ENCODE measurements at regions not wholly inside any gene's neighbourhood (a gene's known extent, or its start where the extent isn't known, plus 50 kb on each side); places are given as distances from the start of the nearest gene placed in this dataset.

DNA sequence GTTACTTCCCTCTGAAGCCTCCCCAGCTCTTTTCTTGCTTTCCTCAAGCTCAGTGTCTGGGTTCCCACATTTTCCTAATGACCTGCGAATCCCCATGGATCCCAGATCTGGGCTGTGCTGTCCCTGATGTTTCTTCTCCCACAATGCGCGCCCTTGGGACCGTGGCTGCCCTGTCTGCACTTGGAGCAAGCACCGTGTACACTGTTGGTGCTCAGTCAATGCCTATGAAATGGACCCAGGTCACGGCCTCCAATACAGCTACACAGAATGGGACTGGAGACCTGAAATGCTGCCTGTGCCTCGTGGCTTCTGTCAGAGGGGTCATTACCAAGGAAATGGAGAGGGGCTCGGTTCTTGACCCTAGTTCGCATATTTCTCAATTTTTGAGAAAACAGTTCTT, 160.1 kb upstream of the SOX1 start:
- Histone ChIP-seq H3K27ac (ENCODE audit: low read depth in 1 of 2, low read length in 1 of 2) (no peak overlapping the region), H3K27me3 (ENCODE audit: control insufficient read depth in 3 of 3, insufficient read depth in 3 of 3, low read length in 2 of 3) (peaks cover 0 to 8% (median 2%) of the 10 kb centered on the region in 3 donors), H3K4me1 (ENCODE audit: control insufficient read depth in 5 of 5, insufficient read depth in 5 of 5, low read length in 5 of 5) (no peaks in the 10 kb centered on the region), H3K4me3 (no peak overlapping the region), H3K9ac (ENCODE audit: insufficient read depth in 1 of 2, low read length in 2 of 2) (no peak overlapping the region), H3K36me3 (ENCODE audit: control insufficient read depth in 4 of 4, insufficient read depth in 4 of 4, low read length in 4 of 4) (no peaks in the 10 kb centered on the region), H3K9me3 (ENCODE audit: control insufficient read depth in 4 of 4, insufficient read depth in 3 of 4, low read length in 3 of 4) (no peaks in the 10 kb centered on the region)
- DNase-seq = no peak
- no peak for ATAC-seq (ENCODE audit: insufficient read depth, low FRiP score)
- TF ChIP-seq, protein P1, sequence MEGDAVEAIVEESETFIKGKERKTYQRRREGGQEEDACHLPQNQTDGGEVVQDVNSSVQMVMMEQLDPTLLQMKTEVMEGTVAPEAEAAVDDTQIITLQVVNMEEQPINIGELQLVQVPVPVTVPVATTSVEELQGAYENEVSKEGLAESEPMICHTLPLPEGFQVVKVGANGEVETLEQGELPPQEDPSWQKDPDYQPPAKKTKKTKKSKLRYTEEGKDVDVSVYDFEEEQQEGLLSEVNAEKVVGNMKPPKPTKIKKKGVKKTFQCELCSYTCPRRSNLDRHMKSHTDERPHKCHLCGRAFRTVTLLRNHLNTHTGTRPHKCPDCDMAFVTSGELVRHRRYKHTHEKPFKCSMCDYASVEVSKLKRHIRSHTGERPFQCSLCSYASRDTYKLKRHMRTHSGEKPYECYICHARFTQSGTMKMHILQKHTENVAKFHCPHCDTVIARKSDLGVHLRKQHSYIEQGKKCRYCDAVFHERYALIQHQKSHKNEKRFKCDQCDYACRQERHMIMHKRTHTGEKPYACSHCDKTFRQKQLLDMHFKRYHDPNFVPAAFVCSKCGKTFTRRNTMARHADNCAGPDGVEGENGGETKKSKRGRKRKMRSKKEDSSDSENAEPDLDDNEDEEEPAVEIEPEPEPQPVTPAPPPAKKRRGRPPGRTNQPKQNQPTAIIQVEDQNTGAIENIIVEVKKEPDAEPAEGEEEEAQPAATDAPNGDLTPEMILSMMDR (IDR thresholded peaks at IDR 0.05; ENCODE audit: control extremely low read depth, extremely low read depth) = no peak
- 89 to 91% methylated on average over 9 of the region's 9 CpGs for WGBS, 2 donors

DNA sequence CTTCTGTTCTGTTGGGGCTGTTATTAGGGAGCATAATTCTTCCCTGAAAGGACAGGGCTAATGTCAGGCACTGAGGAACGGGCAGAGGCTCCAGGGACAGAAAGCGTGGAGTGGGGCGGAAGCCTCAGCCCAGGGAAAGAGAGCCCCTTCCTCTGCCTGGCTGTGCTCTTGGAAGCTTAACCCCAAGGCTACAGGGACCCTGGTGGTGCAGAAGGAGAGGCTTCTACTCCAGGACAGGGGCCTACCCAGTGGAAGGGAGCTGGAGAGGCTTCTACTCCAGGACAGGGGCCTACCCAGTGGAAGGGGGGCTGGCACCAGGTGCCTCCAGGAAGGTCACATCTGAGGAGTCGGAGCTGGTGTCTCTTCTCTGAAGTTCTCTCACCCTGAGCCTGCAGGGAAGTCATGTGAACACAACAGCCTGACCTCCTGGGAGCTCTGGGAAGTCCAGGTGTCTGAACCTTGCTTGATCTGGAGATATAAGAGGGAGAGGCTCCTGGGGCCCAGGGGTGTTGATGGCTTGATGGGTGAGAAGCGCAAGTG, 159.5 kb upstream of the SOX1 start:
- ATAC-seq (ENCODE audit: insufficient read depth, low FRiP score) (no peak), DNase-seq (no peak)
- Histone ChIP-seq H3K9ac (ENCODE audit: insufficient read depth in 1 of 2, low read length in 2 of 2) (no peak overlapping the region), H3K36me3 (ENCODE audit: control insufficient read depth in 4 of 4, insufficient read depth in 4 of 4, low read length in 4 of 4) (no peaks in the 10 kb centered on the region), H3K4me3 (no peak overlapping the region), H3K27me3 (ENCODE audit: control insufficient read depth in 3 of 3, insufficient read depth in 3 of 3, low read length in 2 of 3) (peaks cover 0 to 8% (median 2%) of the 10 kb centered on the region in 3 donors), H3K9me3 (ENCODE audit: control insufficient read depth in 4 of 4, insufficient read depth in 3 of 4, low read length in 3 of 4) (no peaks in the 10 kb centered on the region), H3K27ac (ENCODE audit: low read depth in 1 of 2, low read length in 1 of 2) (no peak overlapping the region), H3K4me1 (ENCODE audit: control insufficient read depth in 5 of 5, insufficient read depth in 5 of 5, low read length in 5 of 5) (no peaks in the 10 kb centered on the region)
- TF ChIP-seq, protein P1 (IDR thresholded peaks at IDR 0.05; ENCODE audit: control extremely low read depth, extremely low read depth) = no peak
- 88 to 89% methylated on average over 5 of the region's 5 CpGs for WGBS, 2 donors

DNA sequence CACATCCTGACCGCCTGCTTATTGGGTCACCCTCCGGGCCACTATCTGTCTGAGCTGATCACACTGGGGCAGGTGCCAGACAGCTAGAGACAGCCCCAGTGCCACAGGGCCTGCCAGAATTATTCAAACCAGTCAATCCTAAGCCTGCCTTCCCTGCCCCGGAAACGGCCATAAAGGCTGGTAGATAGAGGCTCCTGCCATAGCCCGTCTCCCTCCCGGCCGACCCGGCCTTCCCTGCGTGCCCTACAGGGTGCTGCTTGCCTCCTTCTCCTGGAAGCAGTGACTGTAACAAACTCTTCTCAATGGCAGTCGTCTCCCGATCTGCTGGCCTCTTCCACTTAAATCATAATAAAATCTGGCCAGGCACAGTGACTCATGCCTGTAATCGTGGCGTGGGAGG, 158.6 kb upstream of the SOX1 start:
- TF ChIP-seq, protein P1 (IDR thresholded peaks at IDR 0.05; ENCODE audit: control extremely low read depth, extremely low read depth) = no peak

DNA sequence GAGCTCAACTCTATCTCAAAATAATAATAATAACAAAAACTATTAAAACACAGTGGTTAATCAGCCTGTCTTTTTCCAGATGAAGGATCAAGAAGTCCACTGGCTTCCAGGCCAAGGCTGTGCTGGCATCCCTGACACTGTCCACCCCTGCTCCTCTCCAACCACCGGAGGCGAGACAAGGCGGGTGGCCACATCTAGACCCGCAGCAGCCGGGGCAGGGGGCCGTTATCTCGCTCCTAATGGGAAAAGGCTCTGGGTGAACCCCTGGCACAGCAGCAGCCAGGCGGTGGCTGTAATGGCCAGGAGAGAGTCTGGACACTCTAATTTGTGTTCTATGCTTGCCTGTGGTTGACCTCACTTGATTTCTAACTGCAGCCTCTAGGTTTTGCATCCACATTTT, 158.0 kb upstream of the SOX1 start:
- Histone ChIP-seq H3K4me3 (no peak overlapping the region), H3K36me3 (ENCODE audit: control insufficient read depth in 4 of 4, insufficient read depth in 4 of 4, low read length in 4 of 4) (no peaks in the 10 kb centered on the region), H3K9ac (ENCODE audit: insufficient read depth in 1 of 2, low read length in 2 of 2) (no peak overlapping the region), H3K27ac (ENCODE audit: low read depth in 1 of 2, low read length in 1 of 2) (no peak overlapping the region), H3K27me3 (ENCODE audit: control insufficient read depth in 3 of 3, insufficient read depth in 3 of 3, low read length in 2 of 3) (peaks cover 0 to 16% (median 2%) of the 10 kb centered on the region in 3 donors), H3K9me3 (ENCODE audit: control insufficient read depth in 4 of 4, insufficient read depth in 3 of 4, low read length in 3 of 4) (peaks cover 0 to 2% (median 0%) of the 10 kb centered on the region in 4 donors), H3K4me1 (ENCODE audit: control insufficient read depth in 5 of 5, insufficient read depth in 5 of 5, low read length in 5 of 5) (no peaks in the 10 kb centered on the region)
- TF ChIP-seq, protein P1 (IDR thresholded peaks at IDR 0.05; ENCODE audit: control extremely low read depth, extremely low read depth) = no peak
- DNase-seq = no peak
- WGBS, 2 donors = 91 to 94% methylated on average over 8 of the region's 8 CpGs
- no peak for ATAC-seq (ENCODE audit: insufficient read depth, low FRiP score)

More for the DNA sequence above, 158.6 kb upstream of the SOX1 start:
- 84 to 91% methylated on average over 13 of the region's 13 CpGs for WGBS, 2 donors
- Histone ChIP-seq H3K27me3 (ENCODE audit: control insufficient read depth in 3 of 3, insufficient read depth in 3 of 3, low read length in 2 of 3) (peaks cover 0 to 12% (median 2%) of the 10 kb centered on the region in 3 donors), H3K4me3 (no peak overlapping the region), H3K36me3 (ENCODE audit: control insufficient read depth in 4 of 4, insufficient read depth in 4 of 4, low read length in 4 of 4) (no peaks in the 10 kb centered on the region), H3K9me3 (ENCODE audit: control insufficient read depth in 4 of 4, insufficient read depth in 3 of 4, low read length in 3 of 4) (peaks cover 0 to 2% (median 0%) of the 10 kb centered on the region in 4 donors), H3K4me1 (ENCODE audit: control insufficient read depth in 5 of 5, insufficient read depth in 5 of 5, low read length in 5 of 5) (no peaks in the 10 kb centered on the region), H3K27ac (ENCODE audit: low read depth in 1 of 2, low read length in 1 of 2) (no peak overlapping the region), H3K9ac (ENCODE audit: insufficient read depth in 1 of 2, low read length in 2 of 2) (no peak overlapping the region)
- ATAC-seq (ENCODE audit: insufficient read depth, low FRiP score) (no peak), DNase-seq (no peak)
